Body of pancreas (tissue), 4 donors: ENCODE measurements at regions not wholly inside any gene's neighbourhood (a gene's known extent, or its start where the extent isn't known, plus 50 kb on each side); places are given as distances from the start of the nearest gene placed in this dataset.

Experiments used
- POLR2A ChIP-seq, 3 donors: fragments of 450-650 bp; IDR thresholded peaks; one replicate each; pipeline ENCODE4 v1.6.1; 2016; ENCODE audit warnings: antibody characterized with exemption in 3 of 3, mild to moderate bottlenecking in 2 of 3
- TF ChIP-seq, protein P1 (sequence below), 7 experiments: fragments of 450-650 bp in 4 of 7; fragments of 200-600 bp in 3 of 7; sonication (generic) in 3 of 7; IDR thresholded peaks; one replicate each; pipeline ENCODE4 v1.5.1; 2016 to 2019; ENCODE audit warnings: antibody characterized with exemption in 7 of 7

DNA sequence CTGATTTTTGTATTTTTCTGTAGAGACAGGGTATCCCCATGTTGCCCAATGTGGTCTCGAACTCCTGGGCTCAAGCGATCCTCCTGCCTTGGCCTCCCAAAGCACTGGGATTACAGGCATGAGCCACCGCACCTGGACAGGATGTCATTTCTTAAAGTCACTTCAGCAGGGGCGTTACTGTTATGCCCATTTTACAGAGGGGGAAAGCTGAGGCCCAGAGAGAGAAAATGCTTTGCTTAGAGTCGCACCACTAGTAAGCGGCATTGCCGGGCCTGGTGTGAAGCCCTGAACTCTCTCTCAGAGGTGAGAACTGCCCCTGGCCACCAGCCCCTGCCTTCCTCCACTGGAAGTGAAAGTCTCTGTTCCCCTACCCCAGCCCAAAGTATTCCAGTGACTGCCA lies 207.0 kb downstream of the PHETA1 start:
- TF ChIP-seq, protein P1, sequence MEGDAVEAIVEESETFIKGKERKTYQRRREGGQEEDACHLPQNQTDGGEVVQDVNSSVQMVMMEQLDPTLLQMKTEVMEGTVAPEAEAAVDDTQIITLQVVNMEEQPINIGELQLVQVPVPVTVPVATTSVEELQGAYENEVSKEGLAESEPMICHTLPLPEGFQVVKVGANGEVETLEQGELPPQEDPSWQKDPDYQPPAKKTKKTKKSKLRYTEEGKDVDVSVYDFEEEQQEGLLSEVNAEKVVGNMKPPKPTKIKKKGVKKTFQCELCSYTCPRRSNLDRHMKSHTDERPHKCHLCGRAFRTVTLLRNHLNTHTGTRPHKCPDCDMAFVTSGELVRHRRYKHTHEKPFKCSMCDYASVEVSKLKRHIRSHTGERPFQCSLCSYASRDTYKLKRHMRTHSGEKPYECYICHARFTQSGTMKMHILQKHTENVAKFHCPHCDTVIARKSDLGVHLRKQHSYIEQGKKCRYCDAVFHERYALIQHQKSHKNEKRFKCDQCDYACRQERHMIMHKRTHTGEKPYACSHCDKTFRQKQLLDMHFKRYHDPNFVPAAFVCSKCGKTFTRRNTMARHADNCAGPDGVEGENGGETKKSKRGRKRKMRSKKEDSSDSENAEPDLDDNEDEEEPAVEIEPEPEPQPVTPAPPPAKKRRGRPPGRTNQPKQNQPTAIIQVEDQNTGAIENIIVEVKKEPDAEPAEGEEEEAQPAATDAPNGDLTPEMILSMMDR (IDR thresholded peaks at IDR 0.05) = no peak
- no peak for TF ChIP-seq POLR2A (IDR thresholded peaks at IDR 0.05)
